Keratinocyte (primary cell): ENCODE measurements at regions not wholly inside any gene's neighbourhood (a gene's known extent, or its start where the extent isn't known, plus 50 kb on each side); places are given as distances from the start of the nearest gene placed in this dataset.

Experiments
- DNase-seq: peaks from one replicate; pipeline ENCODE4 v3.0.0-alpha.2; 2011; ENCODE audit warnings: low read depth, missing footprints, low spot score
- FAIRE-seq: peaks from 2 replicates; lab custom pipeline; 2011; peaks lifted over from hg19 to GRCh38; lab: Jason Lieb, UNC
- H2AFZ ChIP-seq: 2 replicates; pipeline ENCODE4 v1.6.0; 2012; ENCODE audit warnings: low read length, control low read depth, inconsistent platforms; ENCODE audit not compliant: control insufficient read depth
- H3K27ac ChIP-seq: 2 replicates; pipeline ENCODE4 v1.5.1; 2011; ENCODE audit warnings: low read length; ENCODE audit not compliant: control insufficient read depth, insufficient read depth
- H3K27me3 ChIP-seq: 3 replicates; pipeline ENCODE4 v1.6.0; 2011; ENCODE audit warnings: low read length; ENCODE audit not compliant: control insufficient read depth, insufficient read depth; ENCODE audit errors: extremely low read depth
- H3K36me3 ChIP-seq, 2 experiments: 2 replicates in 1 of 2; 3 replicates in 1 of 2; pipeline ENCODE4 v1.5.1; 2011; ENCODE audit warnings: low read length in 2 of 2, mild to moderate bottlenecking in 1 of 2; ENCODE audit not compliant: control insufficient read depth in 2 of 2, insufficient read depth in 2 of 2; ENCODE audit errors: extremely low read depth in 1 of 2
- H3K4me1 ChIP-seq: 3 replicates; pipeline ENCODE4 v1.5.1; 2011; ENCODE audit warnings: low read length; ENCODE audit not compliant: control insufficient read depth, insufficient read depth; ENCODE audit errors: extremely low read depth
- H3K4me2 ChIP-seq: 3 replicates; pipeline ENCODE4 v1.6.0; 2011; ENCODE audit warnings: low read depth, low read length; ENCODE audit not compliant: control insufficient read depth, insufficient read depth; ENCODE audit errors: extremely low read depth
- H3K4me3 ChIP-seq, 3 experiments: fragments of 200-600 bp in 1 of 3; sonication (generic) in 1 of 3; 2 replicates in 2 of 3; 3 replicates in 1 of 3; pipeline ENCODE4 v1.5.1; 2011 to 2016; ENCODE audit warnings: low read length in 3 of 3, mild to moderate bottlenecking in 3 of 3, control low read depth in 2 of 3, inconsistent platforms in 1 of 3, low read depth in 1 of 3, mixed read lengths in 1 of 3, mixed run types in 1 of 3, moderate library complexity in 1 of 3; ENCODE audit not compliant: control insufficient read depth in 2 of 3, insufficient read depth in 2 of 3; ENCODE audit errors: extremely low read depth in 1 of 3
- H3K79me2 ChIP-seq: 2 replicates; pipeline ENCODE4 v1.6.0; 2012; ENCODE audit warnings: low read length; ENCODE audit not compliant: control insufficient read depth, insufficient read depth
- H3K9ac ChIP-seq: 3 replicates; pipeline ENCODE4 v1.6.0; 2011; ENCODE audit warnings: low read length; ENCODE audit not compliant: control insufficient read depth, insufficient read depth; ENCODE audit errors: extremely low read depth
- H3K9me1 ChIP-seq: 3 replicates; pipeline ENCODE4 v1.6.0; 2011; ENCODE audit warnings: low read length; ENCODE audit not compliant: control insufficient read depth, insufficient read depth; ENCODE audit errors: extremely low read depth
- H3K9me3 ChIP-seq: 2 replicates; pipeline ENCODE4 v1.5.1; 2012; ENCODE audit warnings: low read depth, low read length; ENCODE audit not compliant: control insufficient read depth
- H4K20me1 ChIP-seq: 3 replicates; pipeline ENCODE4 v1.6.0; 2011; ENCODE audit warnings: low read length; ENCODE audit not compliant: control insufficient read depth, insufficient read depth; ENCODE audit errors: extremely low read depth
- CTCF ChIP-seq, 3 experiments: IDR thresholded peaks in 1 of 3; conservative IDR thresholded peaks in 1 of 3; optimal IDR thresholded peaks in 1 of 3; 2 replicates in 2 of 3; 3 replicates in 1 of 3; pipeline versions ENCODE3 to v1.5.1; 2011; ENCODE audit warnings: low read length in 3 of 3, mild to moderate bottlenecking in 3 of 3, moderate library complexity in 2 of 3, control low read depth in 1 of 3, inconsistent platforms in 1 of 3; ENCODE audit not compliant: insufficient read depth in 2 of 3; ENCODE audit errors: extremely low read depth in 1 of 3
- EZH2 ChIP-seq: IDR thresholded peaks from one replicate; pipeline ENCODE4 v1.6.1; 2012; ENCODE audit warnings: inconsistent platforms, mild to moderate bottlenecking, low read length, moderate library complexity
- dilution Hi-C: fragments of 300-500 bp; cut with MboI; formaldehyde crosslinking; loops from one replicate; pipeline ENCODE4 v1.7.0; 2020; ENCODE audit warnings: low sequenced_read_pairs; ENCODE audit not compliant: extremely low pct_ligation_motif_present

GRCh38 chr7:159249671-159250070, 105.0 kb upstream of the VIPR2 start:
- no peak for FAIRE-seq

GRCh38 chr7:159247910-159248309, 103.2 kb upstream of the VIPR2 start:
- dilution Hi-C loops: no loop called here

More at GRCh38 chr7:159249671-159250070, 105.0 kb upstream of the VIPR2 start:
- Histone ChIP-seq H3K27me3 (no peaks in the 10 kb centered on the region), H3K27ac (no peak overlapping the region), H3K9me3 (peaks cover 2% of the 10 kb centered on the region), H3K9ac (no peak overlapping the region), H3K4me2 (no peak overlapping the region), H3K4me3 (no peak overlapping the region), H4K20me1 (no peaks in the 10 kb centered on the region), H3K79me2 (no peaks in the 10 kb centered on the region), H3K4me1 (no peaks in the 10 kb centered on the region), H2AFZ (no peak overlapping the region), H3K36me3 (no peaks in the 10 kb centered on the region), H3K9me1 (no peaks in the 10 kb centered on the region)
- TF ChIP-seq CTCF (optimal IDR thresholded peaks at IDR 0.05 in 1 of 3, IDR thresholded peaks at IDR 0.05 in 1 of 3, conservative IDR thresholded peaks at IDR 0.05 in 1 of 3; ENCODE audit: extremely low read depth in 1 of 3, insufficient read depth in 2 of 3, low read length in 3 of 3) (no peak), EZH2 (no peak)
- dilution Hi-C loops: no loop called here
- no peak for DNase-seq

More at GRCh38 chr7:159247910-159248309, 103.2 kb upstream of the VIPR2 start:
- no peaks in the 10 kb centered on the region for H3K4me1 ChIP-seq
- H3K4me2 ChIP-seq: no peak overlapping the region
- H4K20me1 ChIP-seq: no peaks in the 10 kb centered on the region
- no peaks in the 10 kb centered on the region for H3K9me1 ChIP-seq
- no peak overlapping the region for H2AFZ ChIP-seq
- no peak for DNase-seq
- H3K27me3 ChIP-seq: no peaks in the 10 kb centered on the region
- no peak for FAIRE-seq
- H3K4me3 ChIP-seq: no peak overlapping the region
- H3K27ac ChIP-seq: no peak overlapping the region
- H3K36me3 ChIP-seq: no peaks in the 10 kb centered on the region
- TF ChIP-seq EZH2 (no peak), CTCF (optimal IDR thresholded peaks at IDR 0.05 in 1 of 3, IDR thresholded peaks at IDR 0.05 in 1 of 3, conservative IDR thresholded peaks at IDR 0.05 in 1 of 3; ENCODE audit: extremely low read depth in 1 of 3, insufficient read depth in 2 of 3, low read length in 3 of 3) (no peak)
- peaks cover 2% of the 10 kb centered on the region for H3K9me3 ChIP-seq
- no peaks in the 10 kb centered on the region for H3K79me2 ChIP-seq
- H3K9ac ChIP-seq: no peak overlapping the region
